ENCODE measurements at regions not wholly inside any gene's neighbourhood (a gene's known extent, or its start where the extent isn't known, plus 50 kb on each side); places are given as distances from the start of the nearest gene placed in this dataset.
"Not testable (repeated sequence)": the region's sequence is repeated elsewhere in the genome, so short reads cannot be mapped to it uniquely, and the experiment has no call there.

DNA sequence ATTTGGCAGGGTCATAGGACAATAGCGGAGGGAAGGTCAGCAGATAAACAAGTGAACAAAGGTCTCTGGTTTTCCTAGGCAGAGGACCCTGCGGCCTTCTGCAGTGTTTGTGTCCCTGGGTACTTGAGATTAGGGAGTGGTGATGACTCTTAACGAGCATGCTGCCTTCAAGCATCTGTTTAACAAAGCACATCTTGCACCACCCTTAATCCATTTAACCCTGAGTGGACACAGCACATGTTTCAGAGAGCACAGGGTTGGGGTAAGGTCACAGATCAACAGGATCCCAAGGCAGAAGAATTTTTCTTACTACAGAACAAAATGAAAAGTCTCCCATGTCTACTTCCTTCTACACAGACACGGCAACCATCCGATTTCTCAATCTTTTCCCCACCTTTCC is 74.7 kb downstream of the LAT start:
- not testable (repeated sequence) for H3K9ac ChIP-seq, H3K4me3 ChIP-seq, H3K4me2 ChIP-seq, H3K27me3 ChIP-seq, H4K20me1 ChIP-seq, H3K4me1 ChIP-seq, H3K36me3 ChIP-seq, H3K27ac ChIP-seq, H3K9me3 ChIP-seq
